GM19397 (cell line): ENCODE measurements at regions not wholly inside any gene's neighbourhood (a gene's known extent, or its start where the extent isn't known, plus 50 kb on each side); places are given as distances from the start of the nearest gene placed in this dataset.

Experiments used
- ATAC-seq: cut with Tn5 transposase; IDR thresholded peaks from one replicate; pipeline ENCODE4 v1.9.1; 2021; ENCODE audit warnings: mild to moderate bottlenecking, moderate library complexity; ENCODE audit not compliant: unreplicated experiment

GRCh38 chr3:105197863-105198262, 168.8 kb upstream of the ALCAM start:
- no peak for ATAC-seq

- ATAC-seq: no peak
These were observed 167.5 kb upstream of the ALCAM start for GRCh38 chr3:105199217-105199616.

GRCh38 chr3:105210141-105210540, 156.6 kb upstream of the ALCAM start:
- ATAC-seq: no peak

GRCh38 chr3:105214590-105214989, 152.1 kb upstream of the ALCAM start:
- no peak for ATAC-seq

DNA sequence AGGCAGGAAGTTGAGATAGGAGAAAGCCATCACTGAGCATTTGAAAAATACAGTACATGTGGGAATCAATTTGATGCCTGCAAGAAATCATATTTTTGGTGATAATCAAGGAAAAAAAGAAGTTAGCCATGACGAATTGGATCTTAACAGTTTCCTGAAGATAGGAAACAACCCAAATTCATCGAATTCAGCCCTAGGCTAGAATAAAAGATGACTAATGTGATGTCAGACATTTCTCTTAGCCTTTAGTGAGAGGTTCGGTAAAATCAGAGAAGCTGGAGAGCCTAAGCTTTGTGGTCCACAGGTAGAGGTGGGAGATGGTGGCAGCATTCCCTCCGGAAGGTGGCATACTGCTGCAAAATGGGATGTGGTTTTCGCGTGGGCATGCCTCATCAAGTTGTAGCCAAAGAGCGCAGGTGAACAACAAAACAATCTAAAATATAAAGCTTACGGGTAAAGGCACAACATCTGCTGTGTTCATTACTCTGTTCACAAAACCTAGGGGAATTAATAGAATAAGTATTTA, 144.1 kb upstream of the ALCAM start:
- no peak for ATAC-seq

GRCh38 chr3:105223815-105224214, 142.9 kb upstream of the ALCAM start:
- ATAC-seq: no peak

DNA sequence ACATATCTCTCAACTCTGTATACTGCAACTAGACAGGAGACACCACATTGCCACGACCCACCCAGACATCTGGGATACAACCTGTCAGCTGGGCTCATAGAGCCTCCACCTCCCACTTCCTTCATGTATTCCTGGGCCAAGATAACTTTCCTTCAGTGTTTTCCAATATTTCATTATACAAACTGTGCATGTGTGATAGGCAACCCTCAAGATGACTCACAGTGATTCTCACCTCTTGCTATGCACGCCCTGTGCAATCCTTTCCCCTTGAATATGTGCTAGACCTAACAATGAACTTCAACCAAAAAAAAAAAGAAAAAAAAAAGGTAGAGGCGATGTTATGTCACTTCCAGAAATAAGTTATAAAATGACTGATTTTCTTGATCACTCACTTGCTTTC, 138.0 kb upstream of the ALCAM start:
- ATAC-seq: no peak

DNA sequence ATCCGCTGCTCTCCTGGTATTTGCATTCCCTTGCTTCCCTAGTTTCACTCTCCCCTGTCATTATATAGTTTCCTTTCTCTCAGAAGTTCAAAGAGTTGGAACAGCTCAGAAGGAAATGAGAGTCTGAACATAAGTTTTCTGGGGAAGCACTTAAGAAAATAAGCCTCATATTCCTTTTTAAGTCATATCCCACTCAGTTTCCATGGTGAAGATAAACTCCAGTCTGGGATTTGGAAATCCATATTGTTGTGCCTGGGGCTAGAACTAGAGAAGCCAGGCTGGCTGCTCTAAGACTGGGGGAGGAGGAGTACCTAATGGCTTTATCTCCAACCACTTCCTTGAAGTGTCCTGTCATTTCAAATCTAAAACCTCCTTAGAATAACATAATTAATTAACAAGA, 134.2 kb upstream of the ALCAM start:
- no peak for ATAC-seq

DNA sequence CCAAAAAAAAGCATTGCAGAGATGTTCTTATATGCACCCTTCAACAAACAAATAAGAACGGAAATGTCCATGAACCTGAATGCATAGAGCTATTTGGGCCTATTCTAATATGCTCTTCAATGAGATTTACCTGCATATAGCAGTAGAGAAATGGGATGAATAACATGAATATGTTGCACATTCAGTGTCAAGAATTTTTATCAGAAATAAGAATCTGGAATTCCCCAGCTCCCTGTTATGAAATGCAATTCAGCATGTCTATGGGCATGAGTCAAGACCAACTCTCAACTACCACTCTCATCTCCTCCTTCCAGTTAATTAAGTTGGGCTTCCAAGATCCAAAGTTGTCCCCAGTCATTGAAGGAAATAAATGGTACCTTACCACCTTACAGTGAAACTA, 133.7 kb upstream of the ALCAM start:
- no peak for ATAC-seq

GRCh38 chr3:105235221-105235620, 131.5 kb upstream of the ALCAM start:
- ATAC-seq: no peak

GRCh38 chr3:105235785-105236184, 130.9 kb upstream of the ALCAM start:
- no peak for ATAC-seq

DNA sequence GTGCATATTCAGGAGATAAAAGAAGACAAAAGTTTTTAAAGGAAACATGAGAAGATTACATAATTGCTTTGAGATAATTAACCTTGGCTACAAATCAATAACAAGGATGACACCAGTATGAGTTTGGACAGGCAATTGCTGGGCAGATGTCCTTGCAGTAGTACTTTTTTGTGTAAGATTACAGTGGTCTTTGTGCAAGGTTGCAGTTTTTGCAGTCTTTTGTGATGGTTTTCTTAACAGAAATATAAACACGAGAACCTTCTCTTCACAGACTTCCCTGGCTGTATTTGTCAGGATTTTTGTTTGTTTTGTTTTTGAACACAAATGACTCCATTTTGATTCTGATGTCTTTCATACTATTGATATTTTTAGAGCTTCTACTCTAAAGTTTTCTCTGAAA, 128.3 kb upstream of the ALCAM start:
- no peak for ATAC-seq

- no peak for ATAC-seq
These were observed 123.6 kb upstream of the ALCAM start for GRCh38 chr3:105243076-105243475.

DNA sequence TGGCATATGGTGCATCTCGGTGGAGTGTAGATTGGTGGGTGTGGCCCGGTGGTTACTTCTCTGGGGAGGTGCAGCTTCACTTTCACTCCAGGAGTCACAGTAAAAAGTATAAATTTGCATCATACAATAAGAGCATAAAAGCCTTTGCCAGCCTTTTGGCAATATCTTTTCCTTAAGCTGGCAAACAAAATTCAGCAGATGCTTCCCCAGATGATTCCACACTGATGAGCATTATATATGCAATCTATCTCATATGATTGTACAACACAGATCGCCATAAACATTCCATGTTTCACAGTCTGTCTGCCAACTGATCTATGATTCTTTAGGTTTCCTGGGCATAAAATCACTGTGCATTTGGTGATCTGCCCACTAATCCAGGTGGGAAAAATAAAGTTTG, 120.2 kb upstream of the ALCAM start:
- ATAC-seq: no peak

DNA sequence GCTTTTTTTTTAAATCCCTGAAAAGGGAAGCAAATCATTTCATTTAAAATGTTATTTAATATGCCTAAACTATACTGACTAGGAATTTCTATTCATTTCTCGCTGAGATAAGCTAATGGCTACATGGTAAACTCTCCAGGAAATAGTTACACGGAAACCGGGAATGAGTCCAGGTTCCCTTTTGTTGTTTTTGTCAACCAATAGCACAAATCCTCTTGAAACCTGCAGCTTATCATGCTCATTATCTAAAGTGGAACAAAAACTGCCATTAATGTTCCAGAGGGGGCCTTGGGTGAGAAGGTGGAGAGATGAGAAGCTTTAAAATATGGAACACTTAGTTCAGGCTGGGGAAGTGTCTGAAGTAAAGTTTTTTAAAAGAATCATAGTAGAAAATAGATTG, 113.5 kb upstream of the ALCAM start:
- no peak for ATAC-seq

DNA sequence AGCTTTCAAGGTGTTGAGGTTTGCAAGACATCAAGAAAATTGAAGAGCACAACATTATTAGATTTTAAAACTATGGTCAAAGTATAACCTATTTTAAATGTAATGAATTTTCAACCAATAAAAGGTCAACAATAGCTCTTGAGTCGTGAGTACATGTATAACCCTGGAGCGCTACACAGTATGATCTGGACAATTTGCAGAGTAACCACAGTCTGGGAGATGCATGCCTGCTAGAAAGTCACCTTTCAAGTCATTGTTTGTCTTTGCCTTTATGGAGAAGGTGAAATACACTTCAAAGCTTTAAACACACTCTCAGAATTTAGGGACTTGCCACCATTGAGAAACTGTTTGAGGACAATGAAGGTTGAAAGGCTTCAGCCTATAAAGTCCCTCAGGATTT, 112.6 kb upstream of the ALCAM start:
- no peak for ATAC-seq

DNA sequence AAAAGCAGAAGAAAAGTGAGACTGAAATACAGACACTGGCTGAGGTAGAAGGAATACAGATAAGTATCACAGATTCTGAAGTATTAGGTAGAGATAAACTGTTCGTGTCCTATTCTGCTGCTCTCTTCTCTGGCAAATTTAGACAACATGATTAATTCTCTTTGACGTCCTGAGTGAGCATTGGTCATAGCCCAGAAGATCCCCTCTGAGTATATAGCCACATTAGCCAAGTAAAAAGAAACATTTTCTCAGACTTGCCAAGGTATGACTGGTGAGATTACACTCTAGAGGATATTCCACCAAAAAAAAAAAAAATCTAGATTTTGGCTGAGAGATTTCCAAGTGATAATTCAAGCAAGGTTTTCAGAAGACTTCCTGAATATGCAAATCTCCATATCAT, 111.4 kb upstream of the ALCAM start:
- ATAC-seq: no peak

DNA sequence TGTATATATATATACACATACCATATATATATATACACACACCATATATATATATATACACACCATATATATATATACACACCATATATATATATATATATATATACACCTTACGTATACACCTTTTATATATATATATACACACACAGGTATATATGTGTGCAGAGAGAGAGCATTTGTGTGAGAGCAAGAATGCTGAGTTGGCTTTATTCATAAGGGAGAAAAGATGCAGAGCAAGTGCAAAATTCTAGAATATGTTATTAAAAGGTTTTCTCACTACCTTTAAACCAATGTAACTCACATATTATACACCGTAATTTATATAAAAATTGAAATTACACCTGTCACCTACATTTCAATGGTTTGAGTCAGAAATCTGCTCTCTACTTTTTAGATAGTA, 107.2 kb upstream of the ALCAM start:
- no peak for ATAC-seq

GRCh38 chr3:105260385-105260784, 106.3 kb upstream of the ALCAM start:
- ATAC-seq: no peak

DNA sequence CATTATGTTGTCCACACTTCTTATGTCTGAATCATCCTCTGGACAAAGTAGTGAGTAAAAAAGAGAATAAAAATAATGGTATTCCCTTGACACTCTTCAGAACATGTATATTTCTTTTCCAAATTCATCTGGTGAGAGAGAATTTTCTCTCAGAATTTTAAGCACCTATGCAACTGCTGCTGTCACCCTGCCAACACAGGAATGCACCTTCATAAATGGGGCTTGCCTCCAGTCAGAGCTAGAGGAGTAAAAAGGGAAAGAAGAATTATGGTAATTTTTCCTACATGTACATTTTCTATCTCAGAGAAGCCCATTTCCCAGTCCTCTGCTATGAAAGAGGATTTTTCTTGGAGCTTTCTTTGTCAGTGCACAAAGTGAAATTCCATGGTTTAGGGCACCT, 92.2 kb upstream of the ALCAM start:
- ATAC-seq: no peak

DNA sequence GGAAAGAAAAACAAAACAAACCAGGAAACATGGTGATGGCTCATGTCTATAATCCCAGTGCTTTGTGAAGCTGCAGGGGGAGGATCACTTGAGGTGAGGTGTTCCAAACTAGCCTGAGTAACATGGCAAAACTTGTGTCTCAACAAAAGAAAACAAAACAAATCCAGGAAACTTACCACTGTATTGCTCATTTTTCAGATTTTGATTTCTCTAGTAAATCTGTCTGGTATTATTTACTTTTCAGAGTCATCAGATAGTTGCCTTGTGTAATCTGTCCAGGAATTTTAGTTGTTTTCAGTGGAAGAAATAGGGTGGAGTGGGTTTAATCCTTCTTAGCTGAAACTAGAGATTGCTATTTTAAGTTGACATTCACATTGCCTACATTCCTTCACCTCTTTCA, 91.8 kb upstream of the ALCAM start:
- ATAC-seq: no peak

GRCh38 chr3:105277656-105278055, 89.1 kb upstream of the ALCAM start:
- no peak for ATAC-seq

- no peak for ATAC-seq
These were observed 88.0 kb upstream of the ALCAM start for GRCh38 chr3:105278688-105279087.

- ATAC-seq: no peak
These were observed 84.7 kb upstream of the ALCAM start for GRCh38 chr3:105281989-105282388.
